PC-3 (cell line): ENCODE measurements at regions not wholly inside any gene's neighbourhood (a gene's known extent, or its start where the extent isn't known, plus 50 kb on each side); places are given as distances from the start of the nearest gene placed in this dataset.
"Not testable (repeated sequence)": the region's sequence is repeated elsewhere in the genome, so short reads cannot be mapped to it uniquely, and the experiment has no call there.

Experiments
- ATAC-seq: fragments of 200-7000 bp; cut with Tn5 transposase; 2 replicates; pipeline ENCODE4 v1.9.1; 2020; ENCODE audit warnings: mild to moderate bottlenecking, moderate library complexity
- BruUV-seq: library from RNA; stranded (reverse); fragments of 400-500 nt; replicated peaks from 2 replicates; lab custom pipeline; 2021; lab: Mats Ljungman, UMichigan
- CTCF ChIA-PET: fragments of 300-600 bp; sonication (Branson Sonifier 250); formaldehyde crosslinking; loops from one replicate; lab custom pipeline; 2022; ENCODE audit warnings: antibody characterized with exemption; lab: Charles Lee
- POLR2A ChIA-PET: fragments of 300-600 bp; sonication (Branson Sonifier 250); formaldehyde crosslinking; loops from one replicate; lab custom pipeline; 2022; ENCODE audit warnings: antibody characterized with exemption; ENCODE audit not compliant: unreplicated experiment; lab: Charles Lee
- DNase-seq: peaks from one replicate; pipeline ENCODE4 v3.0.0-alpha.2; 2015
- H2AFZ ChIP-seq: fragments of 300-600 bp; sonication (generic); 2 replicates; pipeline ENCODE4 v1.6.0; 2016; ENCODE audit warnings: antibody characterized with exemption, low read length
- H3F3A ChIP-seq: fragments of 300-600 bp; sonication (generic); one replicate; pipeline ENCODE4 v1.6.0; 2017; ENCODE audit warnings: antibody characterized with exemption, low read length, control low read depth, mild to moderate bottlenecking; ENCODE audit not compliant: unreplicated experiment
- H3K27ac ChIP-seq: fragments of 300-600 bp; sonication (generic); 2 replicates; pipeline ENCODE4 v1.5.1; 2016; ENCODE audit warnings: mild to moderate bottlenecking, low read length
- H3K27me3 ChIP-seq: fragments of 300-600 bp; sonication (generic); 2 replicates; pipeline ENCODE4 v1.6.1; 2016; ENCODE audit warnings: low read length, mixed read lengths
- H3K36me3 ChIP-seq: fragments of 300-600 bp; sonication (generic); 2 replicates; pipeline ENCODE4 v1.6.1; 2016; ENCODE audit warnings: low read depth, mixed run types, low read length, mixed read lengths
- H3K4me1 ChIP-seq: fragments of 300-600 bp; sonication (generic); 2 replicates; pipeline ENCODE4 v1.5.1; 2016; ENCODE audit warnings: low read length; ENCODE audit not compliant: insufficient read depth
- H3K4me2 ChIP-seq: fragments of 300-600 bp; sonication (generic); 2 replicates; pipeline ENCODE4 v1.6.0; 2016; ENCODE audit warnings: low read length
- H3K4me3 ChIP-seq: fragments of 300-600 bp; sonication (generic); 2 replicates; pipeline ENCODE4 v1.5.1; 2016; ENCODE audit warnings: mild to moderate bottlenecking, low read length, mixed read lengths
- H3K79me2 ChIP-seq: fragments of 300-600 bp; sonication (generic); 2 replicates; pipeline ENCODE4 v1.6.1; 2017; ENCODE audit warnings: low read length, mixed read lengths
- H3K9ac ChIP-seq: fragments of 300-600 bp; sonication (generic); 2 replicates; pipeline ENCODE4 v1.6.0; 2016; ENCODE audit warnings: mild to moderate bottlenecking, low read length
- H3K9me2 ChIP-seq: fragments of 300-600 bp; sonication (generic); replicated peaks from 2 replicates; pipeline ENCODE4 v1.6.1; 2016; ENCODE audit warnings: mixed run types, low read length, mixed read lengths
- H3K9me3 ChIP-seq: fragments of 300-600 bp; sonication (generic); 2 replicates; pipeline ENCODE4 v1.6.1; 2016; ENCODE audit warnings: low read length, mixed read lengths
- H4K20me1 ChIP-seq: fragments of 300-600 bp; sonication (generic); 2 replicates; pipeline ENCODE4 v1.6.1; 2016; ENCODE audit warnings: low read length, mixed read lengths
- CTCF ChIP-seq: fragments of 300-600 bp; sonication (generic); conservative IDR thresholded peaks from 2 replicates; pipeline ENCODE4 v1.5.1; 2017; ENCODE audit warnings: antibody characterized with exemption, low read depth, mild to moderate bottlenecking, low read length
- EZH2 ChIP-seq: fragments of 300-600 bp; sonication (generic); IDR thresholded peaks from one replicate; pipeline ENCODE4 v1.6.1; 2017; ENCODE audit warnings: antibody characterized with exemption, mild to moderate bottlenecking, low read length; ENCODE audit not compliant: unreplicated experiment
- EZH2phosphoT487 ChIP-seq: fragments of 300-600 bp; sonication (generic); IDR thresholded peaks from 2 replicates; pipeline ENCODE4 v1.6.1; 2018; ENCODE audit warnings: mild to moderate bottlenecking, antibody characterized with exemption, low read length, borderline replicate concordance
- intact Hi-C: fragments of 100-400 bp; cut with micrococcal nuclease; formaldehyde crosslinking; loops from 2 replicates; pipeline ENCODE4 v1.9.0; 2023

- ATAC-seq, intact Hi-C loops: not testable (repeated sequence)
These were observed 61.0 kb upstream of the FCGR2A start for GRCh38 chr1:161444255-161444654.

GRCh38 chr1:161440312-161440894 lies 64.9 kb upstream of the FCGR2A start:
- intact Hi-C loops, result no loop called here
- H2AFZ ChIP-seq, result peak overlapping the region; percentile 83
- POLR2A ChIA-PET, result interaction anchor here (0.6 kb wide), 1 partner anchor 694 kb away, joined by 4 read pairs; no protein-coding TSS in a partner anchor

More at GRCh38 chr1:161444255-161444654, 61.0 kb upstream of the FCGR2A start:
- H2AFZ ChIP-seq, H3K36me3 ChIP-seq, DNase-seq, H3K9ac ChIP-seq, CTCF ChIA-PET, H3K27me3 ChIP-seq, H3K79me2 ChIP-seq, H4K20me1 ChIP-seq, H3K9me2 ChIP-seq, H3F3A ChIP-seq, H3K4me3 ChIP-seq, POLR2A ChIA-PET, H3K4me2 ChIP-seq, H3K9me3 ChIP-seq, H3K4me1 ChIP-seq, BruUV-seq, H3K27ac ChIP-seq: not testable (repeated sequence)

GRCh38 chr1:161439280-161440232 lies 65.7 kb upstream of the FCGR2A start:
- no peak overlapping the region for H3K27ac ChIP-seq
- H3K79me2 ChIP-seq, result peaks cover 10% of the 10 kb centered on the region
- H3K4me3 ChIP-seq, result peak overlapping the region; percentile 79
- ChIA-PET CTCF (interaction anchor here (0.5 to 0.8 kb wide), 2 partner anchors 57 to 1039 kb away, joined by 5 read pairs; no protein-coding TSS in a partner anchor), POLR2A (interaction anchor here (0.6 kb wide), 1 partner anchor 693 kb away, joined by 4 read pairs; no protein-coding TSS in a partner anchor)
- no peaks in the 10 kb centered on the region for H3K27me3 ChIP-seq
- DNase-seq (peak; percentile 31), ATAC-seq (no peak)
- intact Hi-C loops, result loop anchor here (10.0 kb wide), 1 partner anchor 55 kb away; no protein-coding TSS in a partner anchor
- peak overlapping the region; percentile 82 for H3K4me2 ChIP-seq
- peak overlapping the region; percentile 78 for H3K9ac ChIP-seq
- no peaks in the 10 kb centered on the region for H3K9me3 ChIP-seq
- no peaks in the 10 kb centered on the region for H3F3A ChIP-seq
- no peak for TF ChIP-seq CTCF
- TF ChIP-seq EZH2, result no peak
- no peak for TF ChIP-seq EZH2phosphoT487
- no peaks in the 10 kb centered on the region for H3K9me2 ChIP-seq
- peak overlapping the region; percentile 81 for H2AFZ ChIP-seq
- no peaks in the 10 kb centered on the region for H3K36me3 ChIP-seq
- BruUV-seq, result no TSS peak
- H4K20me1 ChIP-seq, result no peaks in the 10 kb centered on the region
- peaks cover 7% of the 10 kb centered on the region for H3K4me1 ChIP-seq

More at GRCh38 chr1:161440312-161440894, 64.9 kb upstream of the FCGR2A start:
- ATAC-seq, result peak; percentile 57
- no peaks in the 10 kb centered on the region for H3K9me3 ChIP-seq
- no peaks in the 10 kb centered on the region for H3F3A ChIP-seq
- peak; percentile 84 for DNase-seq
- no peaks in the 10 kb centered on the region for H4K20me1 ChIP-seq
- H3K27me3 ChIP-seq, result no peaks in the 10 kb centered on the region
- TSS peak; percentile 33 for BruUV-seq
- TF ChIP-seq CTCF (peak; percentile 73), EZH2phosphoT487 (no peak)
- H3K27ac ChIP-seq, result peak overlapping the region; percentile 60
- H3K4me3 ChIP-seq, result peak overlapping the region; percentile 79
- H3K36me3 ChIP-seq, result no peaks in the 10 kb centered on the region
- CTCF ChIA-PET, result interaction anchor here (0.5 to 0.8 kb wide), 2 partner anchors 58 to 1039 kb away, joined by 5 read pairs; no protein-coding TSS in a partner anchor
- H3K4me1 ChIP-seq, result peaks cover 7% of the 10 kb centered on the region
- peak overlapping the region; percentile 78 for H3K9ac ChIP-seq
- peaks cover 10% of the 10 kb centered on the region for H3K79me2 ChIP-seq
- H3K4me2 ChIP-seq, result peak overlapping the region; percentile 82
- H3K9me2 ChIP-seq, result no peaks in the 10 kb centered on the region

GRCh38 chr1:161433191-161433590 lies 65.5 kb upstream of the CFAP126 start:
- intact Hi-C loops, result loop anchor here (10.0 kb wide), 1 partner anchor 48 kb away; no protein-coding TSS in a partner anchor
- H2AFZ ChIP-seq, H4K20me1 ChIP-seq, H3K9me2 ChIP-seq, CTCF ChIA-PET, H3K27me3 ChIP-seq, ATAC-seq, H3K4me2 ChIP-seq, POLR2A ChIA-PET, H3F3A ChIP-seq, H3K4me3 ChIP-seq, DNase-seq, H3K9ac ChIP-seq, H3K27ac ChIP-seq, H3K79me2 ChIP-seq, H3K36me3 ChIP-seq, BruUV-seq, H3K4me1 ChIP-seq, H3K9me3 ChIP-seq: not testable (repeated sequence)
